ENCODE measurements at regions not wholly inside any gene's neighbourhood (a gene's known extent, or its start where the extent isn't known, plus 50 kb on each side); places are given as distances from the start of the nearest gene placed in this dataset.

GRCh38 chr10:118841881-118842605 lies 87.3 kb upstream of the CACUL1 start:
- no peak for TF ChIP-seq GATA3 (IDR thresholded peaks at IDR 0.05; ENCODE audit: low read depth, low read length)
- no peak for TF ChIP-seq GATA2 (IDR thresholded peaks at IDR 0.05; ENCODE audit: low read depth, low read length)

Measured in SH-SY5Y (cell line).